IMR-90 (cell line): ENCODE measurements at regions not wholly inside any gene's neighbourhood (a gene's known extent, or its start where the extent isn't known, plus 50 kb on each side); places are given as distances from the start of the nearest gene placed in this dataset.

Experiments used
- ATAC-seq: fragments of 200-7000 bp; cut with Tn5 transposase; 2 replicates; pipeline ENCODE4 v1.9.1; 2020; ENCODE audit warnings: low read depth, mild to moderate bottlenecking, moderate library complexity
- BruUV-seq: library from RNA; stranded (reverse); fragments of 400-500 nt; replicated peaks from 2 replicates; lab custom pipeline; 2021; lab: Mats Ljungman, UMichigan
- CTCF ChIA-PET: fragments of 300-600 bp; formaldehyde crosslinking; extraction: SDS; loops from one replicate; lab custom pipeline; 2021; ENCODE audit warnings: antibody characterized with exemption; lab: Yijun Ruan, JAX
- POLR2A ChIA-PET: fragments of 300-600 bp; sonication (Branson Sonifier 250); formaldehyde crosslinking; loops from one replicate; lab custom pipeline; 2022; ENCODE audit warnings: antibody characterized with exemption; ENCODE audit not compliant: unreplicated experiment; lab: Charles Lee
- DNase-seq: peaks from one replicate; pipeline ENCODE4 v3.0.0; 2013
- H2AFZ ChIP-seq: replicated peaks from 2 replicates; pipeline ENCODE3; 2013; ENCODE audit warnings: low read length, mild to moderate bottlenecking; ENCODE audit not compliant: poor library complexity
- H2AK5ac ChIP-seq: 2 replicates; pipeline ENCODE4 v1.6.1; 2013; ENCODE audit warnings: low read depth, low read length, inconsistent platforms
- H2AK9ac ChIP-seq: replicated peaks from 2 replicates; pipeline ENCODE3; 2013; ENCODE audit warnings: mild to moderate bottlenecking, low read depth, low read length, moderate library complexity; ENCODE audit not compliant: poor library complexity
- H2BK120ac ChIP-seq: 2 replicates; pipeline ENCODE4 v1.6.1; 2013; ENCODE audit warnings: low read depth, low read length, inconsistent platforms
- H2BK15ac ChIP-seq: 3 replicates; pipeline ENCODE4 v1.6.1; 2013; ENCODE audit warnings: low read depth, low read length, inconsistent platforms
- H2BK20ac ChIP-seq: 2 replicates; pipeline ENCODE4 v1.6.1; 2013; ENCODE audit warnings: low read depth, mild to moderate bottlenecking, inconsistent platforms, low read length, moderate library complexity
- H2BK5ac ChIP-seq: 2 replicates; pipeline ENCODE4 v1.6.1; 2013; ENCODE audit warnings: mild to moderate bottlenecking, low read depth, low read length, inconsistent platforms; ENCODE audit not compliant: poor library complexity, severe bottlenecking
- H3K14ac ChIP-seq: replicated peaks from 2 replicates; pipeline ENCODE4 v1.6.1; 2013; ENCODE audit warnings: low read depth, low read length, inconsistent platforms
- H3K18ac ChIP-seq: 2 replicates; pipeline ENCODE4 v1.6.1; 2013; ENCODE audit warnings: low read depth, low read length, control low read depth
- H3K23ac ChIP-seq: 2 replicates; pipeline ENCODE4 v1.6.1; 2013; ENCODE audit warnings: low read depth, low read length, inconsistent platforms
- H3K27ac ChIP-seq: 2 replicates; pipeline ENCODE4 v1.5.1; 2013; ENCODE audit warnings: mild to moderate bottlenecking, control low read depth, low read length; ENCODE audit not compliant: insufficient read depth
- H3K27me3 ChIP-seq: 2 replicates; pipeline ENCODE4 v1.6.1; 2013; ENCODE audit warnings: low read length; ENCODE audit not compliant: control insufficient read depth, insufficient read depth
- H3K36me3 ChIP-seq: 2 replicates; pipeline ENCODE4 v1.6.1; 2013; ENCODE audit warnings: low read length, mixed read lengths; ENCODE audit not compliant: control insufficient read depth, insufficient read depth
- H3K4ac ChIP-seq: 2 replicates; pipeline ENCODE4 v1.6.1; 2013; ENCODE audit warnings: low read depth, low read length, inconsistent platforms
- H3K4me1 ChIP-seq: 2 replicates; pipeline ENCODE4 v1.6.1; 2013; ENCODE audit warnings: low read length, mixed read lengths; ENCODE audit not compliant: control insufficient read depth, insufficient read depth
- H3K4me2 ChIP-seq: 2 replicates; pipeline ENCODE4 v1.6.1; 2013; ENCODE audit warnings: low read depth, mild to moderate bottlenecking, control low read depth, low read length, moderate library complexity
- H3K4me3 ChIP-seq: 2 replicates; pipeline ENCODE4 v1.5.1; 2013; ENCODE audit warnings: low read depth, mild to moderate bottlenecking, control low read depth, low read length, moderate library complexity; ENCODE audit not compliant: insufficient read depth
- H3K56ac ChIP-seq: 2 replicates; pipeline ENCODE4 v1.6.1; 2013; ENCODE audit warnings: low read length, inconsistent platforms; ENCODE audit not compliant: insufficient read depth; ENCODE audit errors: extremely low read depth
- H3K79me1 ChIP-seq, 2 experiments: 2 replicates each; pipeline ENCODE4 v1.6.1; 2013; ENCODE audit warnings: low read length in 2 of 2, inconsistent platforms in 1 of 2, low read depth in 1 of 2
- H3K9ac ChIP-seq: 2 replicates; pipeline ENCODE4 v1.6.1; 2013; ENCODE audit warnings: low read depth, low read length, control low read depth
- H3K9me1 ChIP-seq: 2 replicates; pipeline ENCODE4 v1.6.1; 2013; ENCODE audit warnings: low read length, inconsistent platforms; ENCODE audit not compliant: insufficient read depth
- H3K9me3 ChIP-seq: 2 replicates; pipeline ENCODE4 v1.6.1; 2013; ENCODE audit warnings: low read length; ENCODE audit not compliant: control insufficient read depth, insufficient read depth
- H4K20me1 ChIP-seq: 2 replicates; pipeline ENCODE4 v1.6.1; 2013; ENCODE audit warnings: low read length, inconsistent platforms; ENCODE audit not compliant: insufficient read depth
- H4K5ac ChIP-seq: 2 replicates; pipeline ENCODE4 v1.6.1; 2013; ENCODE audit warnings: mild to moderate bottlenecking, low read depth, low read length, control low read depth
- H4K8ac ChIP-seq, 2 experiments: 2 replicates each; pipeline ENCODE4 v1.6.1; 2013; ENCODE audit warnings: low read depth in 2 of 2, low read length in 2 of 2, control low read depth in 1 of 2, inconsistent platforms in 1 of 2
- H4K91ac ChIP-seq: 2 replicates; pipeline ENCODE4 v1.6.1; 2013; ENCODE audit warnings: low read depth, low read length, inconsistent platforms; ENCODE audit not compliant: insufficient read depth
- BHLHE40 ChIP-seq: fragments of 150-350 bp; IDR thresholded peaks from 2 replicates; pipeline ENCODE4 v1.6.1; 2016; ENCODE audit warnings: mild to moderate bottlenecking, low read depth, low read length
- CEBPB ChIP-seq: IDR thresholded peaks from 2 replicates; pipeline ENCODE4 v1.6.1; 2012; ENCODE audit warnings: low read depth, low read length, improper control_type of control experiment
- CHD1 ChIP-seq: IDR thresholded peaks from 2 replicates; pipeline ENCODE4 v1.6.1; 2012; ENCODE audit warnings: low read depth, low read length, improper control_type of control experiment
- CTCF ChIP-seq: conservative IDR thresholded peaks from 2 replicates; pipeline ENCODE4 v1.5.1; 2012; ENCODE audit warnings: mild to moderate bottlenecking, low read depth, low read length, improper control_type of control experiment
- FOS ChIP-seq: fragments of 150-350 bp; IDR thresholded peaks from 2 replicates; pipeline ENCODE4 v1.6.1; 2016; ENCODE audit warnings: low read depth, low read length
- MAFK ChIP-seq: IDR thresholded peaks from 2 replicates; pipeline ENCODE4 v1.6.1; 2012; ENCODE audit warnings: low read depth, low read length, improper control_type of control experiment
- NFE2L2 ChIP-seq: fragments of 150-350 bp; IDR thresholded peaks from 2 replicates; pipeline ENCODE4 v1.6.1; 2016; ENCODE audit warnings: low read depth, mild to moderate bottlenecking, low read length
- RAD21 ChIP-seq: IDR thresholded peaks from 2 replicates; pipeline ENCODE4 v1.6.1; 2012; ENCODE audit warnings: low read length, improper control_type of control experiment
- RCOR1 ChIP-seq: IDR thresholded peaks from 2 replicates; pipeline ENCODE4 v1.6.1; 2012; ENCODE audit warnings: mild to moderate bottlenecking, low read length, improper control_type of control experiment; ENCODE audit not compliant: insufficient replicate concordance
- RFX5 ChIP-seq: IDR thresholded peaks from 2 replicates; pipeline ENCODE4 v1.8.0; 2012; ENCODE audit warnings: low read depth, mild to moderate bottlenecking, low read length, moderate library complexity
- USF2 ChIP-seq: fragments of 150-350 bp; IDR thresholded peaks from 2 replicates; pipeline ENCODE4 v1.6.1; 2017; ENCODE audit warnings: mild to moderate bottlenecking, antibody characterized with exemption, low read length, low read depth
- WGBS, 2 experiments: methylation state at CpG; one replicate each; pipeline versions ENCODE4 v1.1.5 to v1.1.7; 2013; ENCODE audit warnings: missing lambda C conversion rate in 2 of 2; ENCODE audit not compliant: insufficient read length in 1 of 2; ENCODE audit errors: extremely low coverage in 2 of 2; 5-methylcytosine and 5-hydroxymethylcytosine counted together
- dilution Hi-C: fragments of 300-500 bp; cut with HindIII; formaldehyde crosslinking; loops from one replicate; pipeline ENCODE4 v1.14.3; 2018; ENCODE audit warnings: low sequenced_read_pairs; ENCODE audit not compliant: unreplicated experiment
- in situ Hi-C: fragments of 300-500 bp; cut with MboI; formaldehyde crosslinking; loops from 3 replicates; pipeline ENCODE4 v1.14.3; 2019; ENCODE audit warnings: low sequenced_read_pairs, inconsistent platforms, mixed read lengths
- intact Hi-C: fragments of 100-400 bp; cut with micrococcal nuclease; formaldehyde crosslinking; loops from 2 replicates; pipeline ENCODE4 v1.10.0; 2022
- TF ChIP-seq, protein P1 (sequence below): fragments of 150-350 bp; IDR thresholded peaks from 2 replicates; pipeline ENCODE4 v1.6.1; 2016; ENCODE audit warnings: low read depth, mild to moderate bottlenecking, low read length, moderate library complexity, borderline replicate concordance

DNA sequence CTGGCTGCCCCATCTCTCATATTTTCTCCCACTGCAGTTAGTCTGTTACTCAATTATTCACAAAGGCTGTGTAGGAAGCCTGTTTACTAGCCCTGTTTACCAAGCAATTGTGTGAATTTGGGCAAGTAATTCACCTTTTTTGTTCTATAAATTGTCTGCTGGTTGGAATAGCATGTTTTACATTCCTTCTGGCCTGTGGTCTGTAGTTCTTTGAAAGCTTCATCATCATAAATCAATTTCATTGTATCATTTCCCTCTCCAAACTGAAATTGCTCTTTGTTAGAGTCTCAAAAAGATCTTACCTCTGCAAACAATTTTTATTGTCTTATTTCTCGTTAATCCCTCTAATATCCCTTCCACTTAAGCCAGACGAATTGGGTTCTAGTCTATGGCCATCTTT, 1059.5 kb upstream of the ADGRL4 start:
- H3K23ac ChIP-seq: no peak overlapping the region
- no peaks in the 10 kb centered on the region for H4K20me1 ChIP-seq
- intact Hi-C loops (no loop called here), dilution Hi-C loops (no loop called here), in situ Hi-C loops (no loop called here)
- no peak overlapping the region for H3K4ac ChIP-seq
- H3K4me2 ChIP-seq: no peak overlapping the region
- H4K91ac ChIP-seq: no peak overlapping the region
- H3K4me3 ChIP-seq: no peak overlapping the region
- no peak overlapping the region for H2BK15ac ChIP-seq
- no peak overlapping the region for H4K5ac ChIP-seq
- no peaks in the 10 kb centered on the region for H3K79me1 ChIP-seq
- TF ChIP-seq RCOR1: no peak
- TF ChIP-seq CHD1: no peak
- TF ChIP-seq MAFK: no peak
- TF ChIP-seq, protein P1, sequence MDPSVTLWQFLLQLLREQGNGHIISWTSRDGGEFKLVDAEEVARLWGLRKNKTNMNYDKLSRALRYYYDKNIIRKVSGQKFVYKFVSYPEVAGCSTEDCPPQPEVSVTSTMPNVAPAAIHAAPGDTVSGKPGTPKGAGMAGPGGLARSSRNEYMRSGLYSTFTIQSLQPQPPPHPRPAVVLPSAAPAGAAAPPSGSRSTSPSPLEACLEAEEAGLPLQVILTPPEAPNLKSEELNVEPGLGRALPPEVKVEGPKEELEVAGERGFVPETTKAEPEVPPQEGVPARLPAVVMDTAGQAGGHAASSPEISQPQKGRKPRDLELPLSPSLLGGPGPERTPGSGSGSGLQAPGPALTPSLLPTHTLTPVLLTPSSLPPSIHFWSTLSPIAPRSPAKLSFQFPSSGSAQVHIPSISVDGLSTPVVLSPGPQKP: no peak
- no peak for TF ChIP-seq RAD21
- TF ChIP-seq FOS: no peak
- TF ChIP-seq USF2: no peak
- TF ChIP-seq NFE2L2: no peak
- TF ChIP-seq CTCF: no peak
- TF ChIP-seq CEBPB: no peak
- no peak for TF ChIP-seq RFX5
- no peak for TF ChIP-seq BHLHE40
- no peak overlapping the region for H3K18ac ChIP-seq
- no peak overlapping the region for H2BK120ac ChIP-seq
- no peak overlapping the region for H2BK5ac ChIP-seq
- H3K4me1 ChIP-seq: no peaks in the 10 kb centered on the region
- no CpG with 5 or more reads among the region's 2 CpGs for WGBS, 2 experiments
- H2BK20ac ChIP-seq: no peak overlapping the region
- H3K36me3 ChIP-seq: no peaks in the 10 kb centered on the region
- no peak overlapping the region for H3K14ac ChIP-seq
- no peak overlapping the region for H4K8ac ChIP-seq
- H3K9ac ChIP-seq: no peak overlapping the region
- H3K27ac ChIP-seq: no peak overlapping the region
- DNase-seq (no peak), ATAC-seq (no peak)
- ChIA-PET POLR2A (no interaction called here), CTCF (no interaction called here)
- H3K56ac ChIP-seq: no peak overlapping the region
- H2AK5ac ChIP-seq: no peak overlapping the region
- no peaks in the 10 kb centered on the region for H3K9me1 ChIP-seq
- H2AFZ ChIP-seq: no peak overlapping the region
- H3K27me3 ChIP-seq: no peaks in the 10 kb centered on the region
- no TSS peak for BruUV-seq
- H3K9me3 ChIP-seq: no peaks in the 10 kb centered on the region
- H2AK9ac ChIP-seq: no peak overlapping the region
